KMS-11 (cell line): ENCODE measurements at regions not wholly inside any gene's neighbourhood (a gene's known extent, or its start where the extent isn't known, plus 50 kb on each side); places are given as distances from the start of the nearest gene placed in this dataset.

Source experiments
- H2AFZ ChIP-seq: fragments of 200-600 bp; sonication (generic); 2 replicates; pipeline ENCODE4 v1.6.1; 2016; ENCODE audit warnings: antibody characterized with exemption, mixed run types, low read depth
- H3K27ac ChIP-seq: fragments of 200-600 bp; sonication (generic); 2 replicates; pipeline ENCODE4 v1.6.1; 2016; ENCODE audit warnings: mild to moderate bottlenecking, mixed run types
- H3K27me3 ChIP-seq: fragments of 200-600 bp; sonication (generic); 2 replicates; pipeline ENCODE4 v1.6.1; 2017; ENCODE audit warnings: mild to moderate bottlenecking, low read depth, mixed run types, moderate library complexity; ENCODE audit not compliant: insufficient read depth
- H3K36me3 ChIP-seq: fragments of 200-600 bp; sonication (generic); 2 replicates; pipeline ENCODE4 v1.6.1; 2017; ENCODE audit warnings: mild to moderate bottlenecking, mixed run types; ENCODE audit not compliant: insufficient read depth
- H3K4me1 ChIP-seq: fragments of 200-600 bp; sonication (generic); 2 replicates; pipeline ENCODE4 v1.6.1; 2016; ENCODE audit warnings: mild to moderate bottlenecking, low read depth, mixed run types; ENCODE audit not compliant: poor library complexity, severe bottlenecking
- H3K4me2 ChIP-seq: fragments of 200-600 bp; sonication (generic); 2 replicates; pipeline ENCODE4 v1.7.0; 2016; ENCODE audit warnings: mild to moderate bottlenecking, mixed run types
- H3K4me3 ChIP-seq: fragments of 200-600 bp; sonication (generic); IDR thresholded peaks from 2 replicates; pipeline ENCODE4 v1.6.1; 2017; ENCODE audit warnings: low read depth, low read length, mixed read lengths; ENCODE audit not compliant: insufficient read depth
- H3K79me2 ChIP-seq: fragments of 200-600 bp; sonication (generic); 2 replicates; pipeline ENCODE4 v1.6.1; 2016; ENCODE audit warnings: low read depth, mixed run types; ENCODE audit not compliant: insufficient read depth
- H3K9ac ChIP-seq: fragments of 200-600 bp; sonication (generic); 2 replicates; pipeline ENCODE4 v1.6.1; 2016; ENCODE audit warnings: mild to moderate bottlenecking, mixed run types
- H4K20me1 ChIP-seq: fragments of 200-600 bp; sonication (generic); 2 replicates; pipeline ENCODE4 v1.6.1; 2016; ENCODE audit warnings: mild to moderate bottlenecking, mixed run types; ENCODE audit not compliant: insufficient read depth
- CTCF ChIP-seq: fragments of 200-600 bp; sonication (generic); conservative IDR thresholded peaks from 2 replicates; pipeline ENCODE4 v1.6.1; 2017; ENCODE audit warnings: low read depth, mild to moderate bottlenecking, antibody characterized with exemption, low read length, moderate library complexity, mixed read lengths

DNA sequence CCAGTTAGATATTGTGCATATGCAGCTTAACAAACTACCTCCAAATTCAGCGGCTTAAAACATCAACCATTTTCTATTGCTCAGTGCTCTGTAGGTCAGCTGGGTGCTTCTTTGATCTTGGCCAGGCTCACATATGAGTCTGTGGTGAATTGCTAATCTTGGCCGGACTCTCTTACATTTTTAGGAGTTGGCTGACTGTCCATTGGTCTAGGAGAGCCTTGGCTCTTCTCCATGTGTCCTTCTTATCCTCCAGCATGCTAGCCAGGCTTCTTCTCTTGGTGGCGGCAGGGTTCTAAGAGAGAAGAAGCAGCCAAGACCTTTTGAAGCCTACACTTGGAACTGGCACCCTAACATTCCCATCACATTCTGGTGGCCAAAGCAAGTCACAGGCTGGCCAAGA, 174.3 kb upstream of the PWP1 start:
- Histone ChIP-seq H3K27me3 (no peaks in the 10 kb centered on the region), H4K20me1 (no peaks in the 10 kb centered on the region), H3K4me2 (no peak overlapping the region), H2AFZ (no peak overlapping the region), H3K9ac (no peak overlapping the region), H3K27ac (no peak overlapping the region), H3K4me3 (no peak overlapping the region), H3K36me3 (no peaks in the 10 kb centered on the region), H3K4me1 (no peaks in the 10 kb centered on the region), H3K79me2 (no peaks in the 10 kb centered on the region)
- no peak for TF ChIP-seq CTCF

DNA sequence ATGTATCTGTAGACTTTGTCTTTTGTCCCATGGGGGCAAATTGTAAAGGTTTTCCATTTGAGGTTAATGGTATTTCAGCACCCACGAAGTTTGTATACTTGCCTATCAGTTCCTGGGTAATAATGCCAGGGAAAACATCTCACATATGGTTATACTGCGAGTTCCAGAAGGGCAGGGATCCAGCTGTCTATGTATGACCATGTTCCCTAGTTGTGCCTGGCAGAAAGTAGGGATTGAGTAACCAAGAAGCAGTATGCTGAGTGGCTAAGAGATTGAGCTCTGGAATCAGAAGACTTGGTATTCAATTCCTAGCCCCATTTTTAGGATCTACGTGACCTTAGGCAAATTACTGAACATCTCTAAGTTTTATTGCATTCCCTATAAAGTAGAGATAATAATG, 173.2 kb upstream of the PWP1 start:
- H3K4me2 ChIP-seq = no peak overlapping the region
- no peaks in the 10 kb centered on the region for H3K36me3 ChIP-seq
- no peak for TF ChIP-seq CTCF
- H3K4me3 ChIP-seq = no peak overlapping the region
- H3K9ac ChIP-seq = no peak overlapping the region
- no peak overlapping the region for H2AFZ ChIP-seq
- no peaks in the 10 kb centered on the region for H3K27me3 ChIP-seq
- H4K20me1 ChIP-seq = no peaks in the 10 kb centered on the region
- H3K4me1 ChIP-seq = no peaks in the 10 kb centered on the region
- no peaks in the 10 kb centered on the region for H3K79me2 ChIP-seq
- H3K27ac ChIP-seq = no peak overlapping the region

GRCh38 chr12:107513184-107513583, 172.4 kb upstream of the PWP1 start:
- Histone ChIP-seq H3K79me2 (no peaks in the 10 kb centered on the region), H3K4me1 (no peaks in the 10 kb centered on the region), H3K4me3 (no peak overlapping the region), H3K27me3 (no peaks in the 10 kb centered on the region), H3K27ac (no peak overlapping the region), H2AFZ (no peak overlapping the region), H3K4me2 (no peak overlapping the region), H3K36me3 (no peaks in the 10 kb centered on the region), H4K20me1 (no peaks in the 10 kb centered on the region), H3K9ac (no peak overlapping the region)
- no peak for TF ChIP-seq CTCF

GRCh38 chr12:107513636-107514400, 171.8 kb upstream of the PWP1 start:
- Histone ChIP-seq H3K9ac (no peak overlapping the region), H3K4me3 (no peak overlapping the region), H4K20me1 (no peaks in the 10 kb centered on the region), H3K4me2 (no peak overlapping the region), H2AFZ (no peak overlapping the region), H3K79me2 (no peaks in the 10 kb centered on the region), H3K36me3 (no peaks in the 10 kb centered on the region), H3K27me3 (no peaks in the 10 kb centered on the region), H3K27ac (no peak overlapping the region), H3K4me1 (no peaks in the 10 kb centered on the region)
- TF ChIP-seq CTCF = no peak
